WERI-Rb-1 (cell line): ENCODE measurements at regions not wholly inside any gene's neighbourhood (a gene's known extent, or its start where the extent isn't known, plus 50 kb on each side); places are given as distances from the start of the nearest gene placed in this dataset.

Experiments
- DNase-seq: peaks from one replicate; pipeline ENCODE4 v3.0.0-alpha.2; 2020
- H3K27ac ChIP-seq: fragments of 250-450 bp; sonication (Bioruptor Pico); 2 replicates; pipeline ENCODE4 v1.5.1; 2020; ENCODE audit warnings: mild to moderate bottlenecking, moderate library complexity
- H3K27me3 ChIP-seq: fragments of 250-450 bp; sonication (Bioruptor Pico); 2 replicates; pipeline ENCODE4 v1.5.1; 2021; ENCODE audit warnings: mild to moderate bottlenecking, low read depth, moderate library complexity; ENCODE audit not compliant: insufficient read depth, severe bottlenecking
- H3K36me3 ChIP-seq: fragments of 250-450 bp; sonication (Bioruptor Pico); 2 replicates; pipeline ENCODE4 v1.5.1; 2020; ENCODE audit warnings: mild to moderate bottlenecking, moderate library complexity
- H3K4me3 ChIP-seq: 2 replicates; pipeline ENCODE4 v1.5.1; 2011; ENCODE audit warnings: low read depth, mild to moderate bottlenecking, control low read depth, low read length
- H3K9me3 ChIP-seq: fragments of 250-450 bp; sonication (Bioruptor Pico); 2 replicates; pipeline ENCODE4 v1.5.1; 2021; ENCODE audit warnings: mild to moderate bottlenecking, moderate library complexity; ENCODE audit not compliant: severe bottlenecking
- TF ChIP-seq, protein P1 (sequence below): IDR thresholded peaks from 2 replicates; pipeline ENCODE4 v1.5.1; 2011; ENCODE audit warnings: low read depth, mild to moderate bottlenecking, control low read depth, inconsistent platforms, low read length

DNA sequence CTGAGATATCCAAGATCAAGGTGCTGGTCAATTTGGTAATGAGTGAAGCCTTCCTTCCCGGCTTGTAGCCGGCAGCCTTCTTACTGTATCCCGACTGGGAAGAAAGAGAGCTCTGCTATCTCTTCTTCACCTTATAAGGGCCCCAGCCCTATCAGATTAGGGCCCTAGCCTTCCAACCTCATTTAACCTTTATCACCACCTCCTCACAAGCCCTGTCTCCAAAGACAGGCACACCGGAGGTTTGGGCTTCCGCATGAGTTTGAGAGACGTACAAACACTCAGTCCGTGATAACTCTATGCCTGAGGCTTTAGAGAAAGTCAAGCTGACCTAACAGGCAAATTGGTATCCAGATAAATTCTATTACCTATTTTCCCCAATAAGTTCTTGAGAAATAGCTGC is 243.9 kb downstream of the OPA1 start:
- no peak for DNase-seq
- Histone ChIP-seq H3K36me3 (no peaks in the 10 kb centered on the region), H3K4me3 (no peak overlapping the region), H3K9me3 (no peaks in the 10 kb centered on the region), H3K27me3 (no peaks in the 10 kb centered on the region), H3K27ac (no peak overlapping the region)
- TF ChIP-seq, protein P1, sequence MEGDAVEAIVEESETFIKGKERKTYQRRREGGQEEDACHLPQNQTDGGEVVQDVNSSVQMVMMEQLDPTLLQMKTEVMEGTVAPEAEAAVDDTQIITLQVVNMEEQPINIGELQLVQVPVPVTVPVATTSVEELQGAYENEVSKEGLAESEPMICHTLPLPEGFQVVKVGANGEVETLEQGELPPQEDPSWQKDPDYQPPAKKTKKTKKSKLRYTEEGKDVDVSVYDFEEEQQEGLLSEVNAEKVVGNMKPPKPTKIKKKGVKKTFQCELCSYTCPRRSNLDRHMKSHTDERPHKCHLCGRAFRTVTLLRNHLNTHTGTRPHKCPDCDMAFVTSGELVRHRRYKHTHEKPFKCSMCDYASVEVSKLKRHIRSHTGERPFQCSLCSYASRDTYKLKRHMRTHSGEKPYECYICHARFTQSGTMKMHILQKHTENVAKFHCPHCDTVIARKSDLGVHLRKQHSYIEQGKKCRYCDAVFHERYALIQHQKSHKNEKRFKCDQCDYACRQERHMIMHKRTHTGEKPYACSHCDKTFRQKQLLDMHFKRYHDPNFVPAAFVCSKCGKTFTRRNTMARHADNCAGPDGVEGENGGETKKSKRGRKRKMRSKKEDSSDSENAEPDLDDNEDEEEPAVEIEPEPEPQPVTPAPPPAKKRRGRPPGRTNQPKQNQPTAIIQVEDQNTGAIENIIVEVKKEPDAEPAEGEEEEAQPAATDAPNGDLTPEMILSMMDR, result no peak

DNA sequence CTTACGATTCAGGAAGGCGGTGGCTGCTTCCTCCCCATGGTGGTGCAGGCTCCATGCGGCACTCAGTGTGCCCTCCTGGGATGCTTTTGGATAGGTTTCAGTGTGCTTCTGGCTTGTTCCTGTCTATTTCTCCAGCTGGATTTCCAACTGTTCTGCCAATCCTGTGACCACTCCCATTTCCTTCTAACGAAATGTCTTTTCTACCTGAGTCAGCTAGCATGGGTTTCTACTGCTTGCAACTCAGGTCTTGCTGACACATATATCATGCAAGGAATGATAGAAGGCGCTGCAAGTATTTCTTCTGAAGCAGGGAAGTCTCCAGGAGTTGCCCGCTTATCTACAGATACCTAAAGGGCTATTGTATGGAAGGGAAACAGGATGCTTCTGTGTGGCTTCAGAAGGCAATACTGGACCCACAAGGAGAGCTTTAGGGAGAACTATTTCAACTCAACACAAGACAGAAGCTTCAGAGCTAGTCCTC is 244.4 kb downstream of the OPA1 start:
- no peaks in the 10 kb centered on the region for H3K36me3 ChIP-seq
- no peak overlapping the region for H3K4me3 ChIP-seq
- TF ChIP-seq, protein P1, result no peak
- DNase-seq, result no peak
- no peaks in the 10 kb centered on the region for H3K9me3 ChIP-seq
- H3K27ac ChIP-seq, result no peak overlapping the region
- no peaks in the 10 kb centered on the region for H3K27me3 ChIP-seq

DNA sequence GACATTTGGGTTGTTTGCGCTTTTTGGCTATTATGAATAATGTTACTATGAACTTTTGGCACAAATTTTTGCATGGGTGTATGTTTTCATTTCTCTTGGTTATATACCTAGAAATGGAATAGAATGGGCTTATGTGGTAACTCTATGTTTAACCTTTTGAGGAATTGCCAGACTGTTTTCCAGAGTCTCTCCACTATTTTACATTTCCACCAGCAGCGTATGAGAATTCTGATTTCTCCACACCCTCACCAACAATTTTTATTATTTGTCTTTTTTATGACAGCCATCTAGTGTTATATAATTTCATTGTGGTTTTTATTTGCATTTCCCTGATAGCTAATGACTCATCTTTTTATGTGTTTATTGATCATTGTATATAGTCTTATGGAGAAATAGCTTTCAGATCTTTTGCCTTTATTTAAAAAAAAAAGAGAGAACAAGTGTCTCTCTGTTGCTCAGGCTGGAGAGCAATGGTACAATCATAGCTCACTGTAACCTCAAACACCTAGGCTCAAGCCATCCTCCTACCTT is 247.2 kb downstream of the OPA1 start:
- Histone ChIP-seq H3K27me3 (no peaks in the 10 kb centered on the region), H3K36me3 (no peaks in the 10 kb centered on the region), H3K9me3 (no peaks in the 10 kb centered on the region), H3K27ac (no peak overlapping the region), H3K4me3 (no peak overlapping the region)
- DNase-seq, result no peak
- TF ChIP-seq, protein P1, result no peak

DNA sequence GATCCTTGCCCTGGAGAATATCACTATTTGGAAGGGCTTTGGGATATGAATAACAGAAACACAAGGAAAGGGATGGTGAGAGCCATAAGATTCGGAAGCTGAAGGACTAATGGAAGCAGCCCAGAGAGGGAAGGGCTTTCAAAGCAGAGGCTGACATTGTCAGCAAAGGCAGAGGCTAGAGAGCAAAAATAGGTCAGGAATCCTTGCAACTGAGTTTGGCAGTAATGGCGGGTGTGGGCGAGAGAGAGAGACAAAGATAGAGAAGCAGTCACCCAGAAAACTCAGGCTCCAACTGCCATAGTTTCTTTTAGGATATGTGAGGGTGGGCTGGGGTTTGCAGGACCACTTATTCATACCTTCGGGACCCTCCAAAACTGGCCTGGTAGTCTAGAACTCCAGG is 248.6 kb downstream of the OPA1 start:
- Histone ChIP-seq H3K36me3 (no peaks in the 10 kb centered on the region), H3K27me3 (no peaks in the 10 kb centered on the region), H3K9me3 (no peaks in the 10 kb centered on the region), H3K4me3 (no peak overlapping the region), H3K27ac (no peak overlapping the region)
- no peak for DNase-seq
- TF ChIP-seq, protein P1, result no peak

DNA sequence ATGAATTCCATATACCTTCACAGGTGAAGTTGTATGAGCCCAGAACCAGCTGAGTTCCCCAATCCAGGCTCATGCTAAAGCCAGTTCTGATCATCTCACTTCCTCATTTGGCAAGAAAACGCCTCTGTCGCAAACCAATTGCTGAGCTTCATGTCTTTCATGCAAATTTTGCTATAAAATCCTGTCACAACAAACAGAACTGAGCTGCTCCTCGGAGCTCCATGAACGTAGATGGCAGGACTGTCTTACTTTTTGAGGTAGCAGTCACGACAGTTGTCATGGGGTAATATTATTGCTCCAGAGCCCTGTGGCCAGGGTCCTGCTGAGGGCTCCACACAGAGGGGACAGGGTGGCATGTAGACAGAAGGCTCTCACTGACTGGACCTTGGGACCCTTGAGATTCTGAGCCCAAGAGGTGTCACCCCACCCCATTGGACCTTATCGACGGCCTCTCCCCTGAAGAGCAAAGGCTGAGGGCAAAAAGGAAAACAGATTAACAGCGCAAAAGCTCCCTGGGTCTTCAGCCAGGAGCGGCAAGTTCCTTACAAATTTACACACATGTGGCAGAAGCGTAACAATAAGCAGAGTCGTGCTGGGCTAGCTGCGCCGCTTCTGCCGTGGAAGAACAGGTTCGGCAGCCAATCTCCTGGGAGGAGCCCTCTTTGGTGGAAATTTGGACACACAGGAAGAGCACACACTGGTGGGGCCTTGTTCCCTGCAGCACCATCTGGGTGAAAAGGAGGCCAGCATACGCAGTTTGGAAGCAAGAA is 249.2 kb downstream of the OPA1 start:
- Histone ChIP-seq H3K4me3 (no peak overlapping the region), H3K27ac (no peak overlapping the region), H3K9me3 (no peaks in the 10 kb centered on the region), H3K36me3 (no peaks in the 10 kb centered on the region), H3K27me3 (no peaks in the 10 kb centered on the region)
- TF ChIP-seq, protein P1, result no peak
- DNase-seq, result no peak
